Activated T-cell treated with anti-CD3 and anti-CD28 coated beads, Interleukin-2, amount 50 U/mL, for 24 hours (primary cell): ENCODE measurements at regions not wholly inside any gene's neighbourhood (a gene's known extent, or its start where the extent isn't known, plus 50 kb on each side); places are given as distances from the start of the nearest gene placed in this dataset.
"Not testable (repeated sequence)": the region's sequence is repeated elsewhere in the genome, so short reads cannot be mapped to it uniquely, and the experiment has no call there.

ENCODE experiments used
- DNase-seq: peaks from one replicate; pipeline ENCODE4 v3.0.0-alpha.2; 2020
- H3K27ac Mint-ChIP-seq: 2 replicates; pipeline ENCODE4 v1.8.0; 2020; ENCODE audit warnings: mild to moderate bottlenecking, mixed read lengths
- H3K27me3 Mint-ChIP-seq: 2 replicates; pipeline ENCODE4 v1.8.0; 2020; ENCODE audit warnings: mixed read lengths
- H3K36me3 Mint-ChIP-seq: 2 replicates; pipeline ENCODE4 v1.8.0; 2020; ENCODE audit warnings: low read depth, mixed read lengths
- H3K4me1 Mint-ChIP-seq: 2 replicates; pipeline ENCODE4 v1.8.0; 2020; ENCODE audit warnings: low read depth, mixed read lengths
- H3K4me3 Mint-ChIP-seq: 2 replicates; pipeline ENCODE4 v1.8.0; 2020; ENCODE audit warnings: mild to moderate bottlenecking, moderate library complexity, mixed read lengths
- H3K9me3 Mint-ChIP-seq: 2 replicates; pipeline ENCODE4 v1.8.0; 2020; ENCODE audit warnings: mixed read lengths

GRCh38 chr5:111643499-111643898 is 113.5 kb downstream of the NREP start:
- H3K4me1 Mint-ChIP-seq, result no peaks in the 10 kb centered on the region
- H3K27ac Mint-ChIP-seq, result no peak overlapping the region
- no peak overlapping the region for H3K4me3 Mint-ChIP-seq
- no peak for DNase-seq
- peaks cover 17% of the 10 kb centered on the region for H3K27me3 Mint-ChIP-seq
- H3K9me3 Mint-ChIP-seq, result peaks cover 9% of the 10 kb centered on the region
- H3K36me3 Mint-ChIP-seq, result no peaks in the 10 kb centered on the region

- H3K4me1 Mint-ChIP-seq, result no peaks in the 10 kb centered on the region
Measured at GRCh38 chr5:111641533-111642233, 115.3 kb downstream of the NREP start.

DNA sequence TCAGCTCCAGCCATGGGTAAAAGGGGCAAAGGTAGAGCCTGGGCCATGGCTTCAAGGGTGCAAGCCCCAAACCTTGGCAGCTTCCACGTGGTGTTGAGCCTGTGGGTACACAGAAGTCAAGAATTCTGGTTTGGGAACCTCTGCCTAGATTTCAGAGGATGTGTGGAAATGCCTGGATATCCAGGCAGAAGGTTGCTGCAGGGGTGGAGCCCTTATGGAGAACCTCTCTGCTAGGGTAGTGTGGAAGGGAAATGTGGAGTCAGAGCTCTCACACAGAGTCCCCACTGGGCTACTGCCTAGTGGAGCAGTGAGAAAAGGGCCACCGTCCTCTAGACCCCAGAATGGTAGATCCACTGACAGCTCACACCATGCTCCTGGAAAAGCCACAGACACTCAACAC is 117.1 kb downstream of the NREP start:
- peaks cover 16% of the 10 kb centered on the region for H3K9me3 Mint-ChIP-seq
- peaks cover 17% of the 10 kb centered on the region for H3K27me3 Mint-ChIP-seq
- no peaks in the 10 kb centered on the region for H3K4me1 Mint-ChIP-seq
- H3K27ac Mint-ChIP-seq, result no peak overlapping the region
- no peaks in the 10 kb centered on the region for H3K36me3 Mint-ChIP-seq
- DNase-seq, result no peak
- no peak overlapping the region for H3K4me3 Mint-ChIP-seq

More at GRCh38 chr5:111641533-111642233, 115.3 kb downstream of the NREP start:
- Mint-ChIP-seq H3K9me3 (peaks cover 16% of the 10 kb centered on the region), H3K4me3 (no peak overlapping the region), H3K36me3 (no peaks in the 10 kb centered on the region), H3K27me3 (peaks cover 17% of the 10 kb centered on the region), H3K27ac (no peak overlapping the region)
- DNase-seq, result no peak

- no peak for DNase-seq
- H3K36me3 Mint-ChIP-seq, result no peaks in the 10 kb centered on the region
- H3K27ac Mint-ChIP-seq, result no peak overlapping the region
Measured at GRCh38 chr5:111636736-111637135, 120.3 kb downstream of the NREP start.

GRCh38 chr5:111635916-111636570 is 121.0 kb downstream of the NREP start:
- no peaks in the 10 kb centered on the region for H3K27me3 Mint-ChIP-seq
- H3K9me3 Mint-ChIP-seq, result peaks cover 16% of the 10 kb centered on the region
- H3K27ac Mint-ChIP-seq, result no peak overlapping the region
- H3K4me3 Mint-ChIP-seq, result no peak overlapping the region
- DNase-seq, result no peak
- no peaks in the 10 kb centered on the region for H3K4me1 Mint-ChIP-seq
- H3K36me3 Mint-ChIP-seq, result no peaks in the 10 kb centered on the region

More at GRCh38 chr5:111636736-111637135, 120.3 kb downstream of the NREP start:
- Mint-ChIP-seq H3K9me3 (peaks cover 16% of the 10 kb centered on the region), H3K27me3 (no peaks in the 10 kb centered on the region), H3K4me3 (no peak overlapping the region), H3K4me1 (no peaks in the 10 kb centered on the region)

- H3K27me3 Mint-ChIP-seq, result no peaks in the 10 kb centered on the region
- peaks cover 16% of the 10 kb centered on the region for H3K9me3 Mint-ChIP-seq
- H3K4me1 Mint-ChIP-seq, result no peaks in the 10 kb centered on the region
- H3K27ac Mint-ChIP-seq, result no peak overlapping the region
- no peaks in the 10 kb centered on the region for H3K36me3 Mint-ChIP-seq
- no peak for DNase-seq
- H3K4me3 Mint-ChIP-seq, result no peak overlapping the region
Measured at GRCh38 chr5:111635151-111635902, 121.7 kb downstream of the NREP start.

- Mint-ChIP-seq H3K9me3 (peaks cover 15% of the 10 kb centered on the region), H3K4me3 (no peak overlapping the region), H3K4me1 (peaks cover 21% of the 10 kb centered on the region), H3K27ac (no peak overlapping the region), H3K27me3 (no peaks in the 10 kb centered on the region), H3K36me3 (peaks cover 7% of the 10 kb centered on the region)
- DNase-seq, result no peak
Measured at GRCh38 chr5:111631328-111631727, 119.0 kb upstream of the STARD4 start.

- no peak overlapping the region for H3K4me3 Mint-ChIP-seq
- H3K27ac Mint-ChIP-seq, result no peak overlapping the region
- peaks cover 2% of the 10 kb centered on the region for H3K27me3 Mint-ChIP-seq
- peaks cover 23% of the 10 kb centered on the region for H3K4me1 Mint-ChIP-seq
- no peak for DNase-seq
- H3K36me3 Mint-ChIP-seq, result peaks cover 8% of the 10 kb centered on the region
- peaks cover 24% of the 10 kb centered on the region for H3K9me3 Mint-ChIP-seq
Measured at GRCh38 chr5:111628901-111629300, 116.6 kb upstream of the STARD4 start.

- Mint-ChIP-seq H3K36me3 (peaks cover 8% of the 10 kb centered on the region), H3K27ac (peak overlapping the region; percentile 81), H3K9me3 (peaks cover 24% of the 10 kb centered on the region), H3K4me1 (peaks cover 23% of the 10 kb centered on the region), H3K4me3 (no peak overlapping the region), H3K27me3 (peaks cover 2% of the 10 kb centered on the region)
- peak; percentile 33 for DNase-seq
Measured at GRCh38 chr5:111627862-111628261, 115.5 kb upstream of the STARD4 start.

DNA sequence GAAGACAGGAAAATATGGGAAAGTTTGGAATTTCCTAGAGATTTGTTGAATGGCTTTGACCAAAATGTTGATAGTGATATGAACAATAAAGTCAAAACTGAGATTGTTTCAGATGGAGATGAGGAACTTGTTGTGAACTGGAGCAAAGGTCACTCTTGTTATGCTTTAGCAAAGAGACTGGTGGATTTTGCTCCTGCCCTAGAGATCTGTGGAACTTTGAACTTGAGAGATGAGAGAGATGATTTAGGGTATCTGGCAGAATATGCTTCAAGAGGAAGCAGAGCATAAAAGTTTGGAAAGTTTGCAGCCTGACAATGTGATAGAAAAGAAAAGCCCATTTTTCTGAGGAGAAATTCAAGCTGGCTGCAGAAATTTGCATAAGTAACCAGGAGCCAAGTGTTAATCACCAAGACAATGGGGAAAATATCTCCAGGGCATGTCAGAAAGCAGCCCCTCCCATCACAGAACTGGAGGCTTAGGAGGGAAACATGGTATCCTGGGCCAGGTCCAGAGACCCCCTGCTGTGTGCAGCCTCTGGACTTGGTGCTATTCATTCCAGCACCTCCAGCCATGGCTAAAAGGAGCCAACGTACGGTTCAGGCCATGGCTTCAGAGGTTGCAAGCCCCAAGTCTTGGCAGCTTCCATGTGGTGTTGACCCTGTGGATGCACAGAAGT is 114.3 kb upstream of the STARD4 start:
- H3K9me3 Mint-ChIP-seq, result peaks cover 24% of the 10 kb centered on the region
- peaks cover 2% of the 10 kb centered on the region for H3K27me3 Mint-ChIP-seq
- no peak for DNase-seq
- H3K27ac Mint-ChIP-seq, result no peak overlapping the region
- H3K36me3 Mint-ChIP-seq, result peaks cover 8% of the 10 kb centered on the region
- peaks cover 23% of the 10 kb centered on the region for H3K4me1 Mint-ChIP-seq
- H3K4me3 Mint-ChIP-seq, result no peak overlapping the region

- Mint-ChIP-seq H3K4me1 (no peaks in the 10 kb centered on the region), H3K27me3 (peaks cover 5% of the 10 kb centered on the region), H3K27ac (no peak overlapping the region), H3K36me3 (no peaks in the 10 kb centered on the region), H3K9me3 (no peaks in the 10 kb centered on the region), H3K4me3 (no peak overlapping the region)
- DNase-seq, result no peak
Measured at GRCh38 chr5:111618623-111619271, 106.4 kb upstream of the STARD4 start.

- Mint-ChIP-seq H3K9me3 (peaks cover 9% of the 10 kb centered on the region), H3K4me1 (no peaks in the 10 kb centered on the region), H3K27ac (no peak overlapping the region), H3K36me3 (no peaks in the 10 kb centered on the region), H3K4me3 (no peak overlapping the region), H3K27me3 (peaks cover 5% of the 10 kb centered on the region)
- DNase-seq, result no peak
Measured at GRCh38 chr5:111615054-111615453, 102.7 kb upstream of the STARD4 start.

DNA sequence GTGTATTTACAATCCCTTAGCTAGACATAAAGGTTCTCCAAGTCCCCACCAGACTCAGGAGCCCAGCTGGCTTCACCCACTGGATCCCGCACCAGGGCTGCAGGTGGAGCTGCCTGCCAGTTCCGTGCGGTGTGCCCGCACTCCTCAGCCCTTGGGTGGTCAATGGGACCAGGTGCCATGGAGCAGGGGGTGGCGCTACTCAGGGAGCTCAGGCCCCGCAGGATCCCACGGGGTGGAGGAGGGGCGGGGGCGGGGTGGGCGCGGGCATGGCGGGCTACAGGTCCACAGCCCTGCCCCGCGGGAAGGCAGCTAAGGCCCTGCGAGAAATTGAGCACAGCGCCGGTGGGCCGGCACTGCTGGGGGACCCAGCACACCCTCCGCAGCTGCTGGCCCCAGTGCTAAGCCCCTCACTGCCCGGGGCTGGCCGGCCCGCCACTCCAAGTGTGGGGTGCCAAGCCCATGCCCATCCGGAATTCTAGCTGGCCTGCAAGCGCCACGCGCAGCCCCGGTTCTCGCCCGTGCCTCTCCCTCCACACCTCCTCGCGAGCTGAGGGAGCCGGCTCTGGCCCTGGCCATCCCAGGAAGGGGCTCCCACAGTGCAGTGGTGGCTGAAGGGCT is 99.8 kb upstream of the STARD4 start:
- H3K36me3 Mint-ChIP-seq, DNase-seq, H3K4me3 Mint-ChIP-seq, H3K27me3 Mint-ChIP-seq, H3K27ac Mint-ChIP-seq, H3K4me1 Mint-ChIP-seq: not testable (repeated sequence)
- H3K9me3 Mint-ChIP-seq, result peaks cover 12% of the 10 kb centered on the region

GRCh38 chr5:111606194-111606593 is 93.9 kb upstream of the STARD4 start:
- Mint-ChIP-seq H3K27me3 (no peaks in the 10 kb centered on the region), H3K9me3 (peaks cover 10% of the 10 kb centered on the region), H3K36me3 (no peaks in the 10 kb centered on the region), H3K27ac (no peak overlapping the region), H3K4me1 (no peaks in the 10 kb centered on the region), H3K4me3 (no peak overlapping the region)
- DNase-seq, result no peak
